GM12873 (cell line): ENCODE measurements at regions not wholly inside any gene's neighbourhood (a gene's known extent, or its start where the extent isn't known, plus 50 kb on each side); places are given as distances from the start of the nearest gene placed in this dataset.

Experiments used
- TF ChIP-seq, protein P1 (sequence below): IDR thresholded peaks from 2 replicates; pipeline ENCODE4 v1.5.1; 2012; ENCODE audit warnings: low read depth, mild to moderate bottlenecking, moderate library complexity, low read length, control low read depth; ENCODE audit not compliant: insufficient read depth; ENCODE audit errors: missing control alignments

GRCh38 chr3:191952609-191953008 is 491.6 kb downstream of the PYDC2 start:
- TF ChIP-seq, protein P1, sequence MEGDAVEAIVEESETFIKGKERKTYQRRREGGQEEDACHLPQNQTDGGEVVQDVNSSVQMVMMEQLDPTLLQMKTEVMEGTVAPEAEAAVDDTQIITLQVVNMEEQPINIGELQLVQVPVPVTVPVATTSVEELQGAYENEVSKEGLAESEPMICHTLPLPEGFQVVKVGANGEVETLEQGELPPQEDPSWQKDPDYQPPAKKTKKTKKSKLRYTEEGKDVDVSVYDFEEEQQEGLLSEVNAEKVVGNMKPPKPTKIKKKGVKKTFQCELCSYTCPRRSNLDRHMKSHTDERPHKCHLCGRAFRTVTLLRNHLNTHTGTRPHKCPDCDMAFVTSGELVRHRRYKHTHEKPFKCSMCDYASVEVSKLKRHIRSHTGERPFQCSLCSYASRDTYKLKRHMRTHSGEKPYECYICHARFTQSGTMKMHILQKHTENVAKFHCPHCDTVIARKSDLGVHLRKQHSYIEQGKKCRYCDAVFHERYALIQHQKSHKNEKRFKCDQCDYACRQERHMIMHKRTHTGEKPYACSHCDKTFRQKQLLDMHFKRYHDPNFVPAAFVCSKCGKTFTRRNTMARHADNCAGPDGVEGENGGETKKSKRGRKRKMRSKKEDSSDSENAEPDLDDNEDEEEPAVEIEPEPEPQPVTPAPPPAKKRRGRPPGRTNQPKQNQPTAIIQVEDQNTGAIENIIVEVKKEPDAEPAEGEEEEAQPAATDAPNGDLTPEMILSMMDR: no peak

DNA sequence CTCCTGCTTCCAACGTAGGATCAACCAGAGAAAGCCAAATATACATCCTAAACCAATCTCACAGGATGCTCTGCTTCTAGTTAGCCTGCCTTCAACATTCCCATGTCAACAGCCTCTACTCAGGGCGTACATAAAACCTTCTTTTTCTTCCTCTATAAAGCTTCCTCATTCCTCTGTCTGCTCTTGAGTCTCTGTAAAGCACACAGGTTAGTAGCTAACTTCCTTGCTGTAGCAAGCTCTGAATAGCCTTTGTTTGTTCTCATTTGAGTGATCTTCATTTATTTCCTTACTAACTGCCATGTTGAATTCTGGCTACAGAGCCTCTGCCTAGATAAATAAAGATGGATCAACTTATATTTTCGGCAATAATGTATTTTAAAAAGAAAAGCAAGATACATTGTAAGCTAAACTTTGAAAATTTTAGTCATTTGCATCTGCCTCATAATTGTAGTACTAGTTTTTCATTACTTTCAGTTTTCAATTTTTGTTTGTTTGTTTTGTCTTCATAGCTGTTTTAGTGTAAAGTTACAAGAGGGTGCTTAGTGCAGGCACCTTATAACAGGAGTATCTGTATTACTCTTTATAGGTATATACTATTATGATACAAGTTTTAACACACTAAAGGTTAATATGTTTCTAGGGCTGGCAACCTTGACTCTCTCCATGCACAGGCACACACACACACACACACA is 498.2 kb downstream of the PYDC2 start:
- TF ChIP-seq, protein P1: no peak

GRCh38 chr3:191959876-191960413 is 499.0 kb downstream of the PYDC2 start:
- TF ChIP-seq, protein P1: no peak

DNA sequence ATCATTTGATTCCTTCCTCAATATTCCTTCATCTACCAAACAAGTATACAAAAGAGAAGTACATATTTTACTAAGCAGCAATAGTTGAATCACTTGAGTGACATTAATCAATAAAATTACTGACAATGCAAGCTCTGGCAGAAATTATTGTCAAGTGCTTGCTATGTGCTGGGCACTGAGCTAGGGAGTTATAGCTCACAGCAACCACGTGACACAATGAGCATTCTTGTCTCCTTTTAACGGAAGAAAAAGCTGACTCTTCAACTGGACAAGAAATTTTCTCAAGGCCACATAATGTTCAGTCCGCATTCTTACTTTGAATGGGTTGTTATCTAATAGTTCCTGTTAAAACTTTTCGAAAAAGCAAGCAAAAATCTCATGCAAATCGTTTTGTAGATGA is 500.1 kb downstream of the PYDC2 start:
- TF ChIP-seq, protein P1: no peak

DNA sequence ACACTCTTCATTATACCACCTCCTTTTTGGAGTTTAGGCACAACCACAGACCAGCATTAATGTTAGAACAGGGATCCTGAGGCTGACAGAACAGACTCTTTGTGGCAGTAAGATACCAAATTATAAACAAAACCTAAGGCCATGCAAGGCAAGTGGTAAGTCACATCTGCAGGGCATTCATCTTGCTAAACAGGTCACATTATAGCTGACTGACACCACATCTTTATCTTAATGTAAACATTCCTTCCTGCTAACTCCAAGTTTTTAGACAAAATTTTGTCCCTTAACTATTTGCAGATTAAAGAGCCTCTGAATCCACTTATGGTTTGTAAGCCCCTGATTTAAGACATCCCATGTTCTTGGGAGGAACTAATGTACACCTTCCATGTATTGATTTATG is 500.6 kb downstream of the PYDC2 start:
- TF ChIP-seq, protein P1: no peak

DNA sequence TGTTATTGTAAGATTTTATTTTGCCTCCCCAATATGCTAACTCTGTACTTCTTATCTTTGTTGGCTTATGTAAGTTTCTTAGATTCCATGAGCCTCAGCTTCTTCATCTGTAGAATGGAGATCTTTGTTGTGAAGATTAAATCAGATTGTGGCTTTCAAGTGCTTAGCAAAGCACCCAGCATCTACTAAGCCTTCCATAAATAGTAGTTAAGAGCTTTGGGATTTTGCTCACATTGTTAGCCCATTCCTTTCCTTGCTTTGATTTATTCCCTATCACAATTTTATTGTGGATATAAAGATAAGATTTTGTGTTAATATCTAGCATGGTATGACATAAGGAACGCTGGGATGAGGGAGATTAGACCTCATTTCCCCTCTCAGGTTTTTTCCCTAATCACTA is 501.4 kb downstream of the PYDC2 start:
- TF ChIP-seq, protein P1: no peak

GRCh38 chr3:191963182-191963581 is 502.2 kb downstream of the PYDC2 start:
- TF ChIP-seq, protein P1: no peak
